ENCODE measurements at regions not wholly inside any gene's neighbourhood (a gene's known extent, or its start where the extent isn't known, plus 50 kb on each side); places are given as distances from the start of the nearest gene placed in this dataset.

DNA sequence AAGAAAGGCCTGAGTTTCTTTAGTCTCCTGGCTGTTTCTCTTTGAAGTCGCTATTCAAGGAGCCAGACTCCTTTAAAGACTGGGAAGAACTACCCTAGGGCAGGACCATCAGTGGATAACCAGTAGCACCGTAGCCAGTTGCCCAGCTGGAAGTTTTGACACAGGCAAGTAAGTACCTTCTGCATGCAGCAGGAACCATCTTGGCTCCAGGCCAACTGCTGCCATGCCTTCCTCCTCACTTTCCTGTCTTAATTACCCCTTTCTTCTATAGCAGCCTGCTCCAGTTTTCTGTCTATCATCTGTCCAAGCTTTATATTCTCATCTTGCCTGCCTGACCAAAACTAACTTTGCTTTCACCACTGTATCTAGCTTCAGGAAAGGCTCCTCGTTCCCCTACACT, 149.7 kb upstream of the SV2C start (continued):
- TF ChIP-seq CEBPZ (IDR thresholded peaks at IDR 0.05; ENCODE audit: low read depth, low read length) (no peak), EP300 (IDR thresholded peaks at IDR 0.05; ENCODE audit: borderline replicate concordance in 1 of 2, control insufficient read depth in 1 of 2, low read depth in 2 of 2, low read length in 2 of 2) (no peak), CREB1 (IDR thresholded peaks at IDR 0.05; ENCODE audit: low read depth) (no peak), ZNF592 (IDR thresholded peaks at IDR 0.05) (no peak), YBX1 (IDR thresholded peaks at IDR 0.05) (no peak)
- TF ChIP-seq, protein P1, sequence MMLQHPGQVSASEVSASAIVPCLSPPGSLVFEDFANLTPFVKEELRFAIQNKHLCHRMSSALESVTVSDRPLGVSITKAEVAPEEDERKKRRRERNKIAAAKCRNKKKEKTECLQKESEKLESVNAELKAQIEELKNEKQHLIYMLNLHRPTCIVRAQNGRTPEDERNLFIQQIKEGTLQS (IDR thresholded peaks at IDR 0.05; ENCODE audit: borderline replicate concordance, extremely low read depth, low read depth, low read length): no peak
- TF ChIP-seq, protein P2, sequence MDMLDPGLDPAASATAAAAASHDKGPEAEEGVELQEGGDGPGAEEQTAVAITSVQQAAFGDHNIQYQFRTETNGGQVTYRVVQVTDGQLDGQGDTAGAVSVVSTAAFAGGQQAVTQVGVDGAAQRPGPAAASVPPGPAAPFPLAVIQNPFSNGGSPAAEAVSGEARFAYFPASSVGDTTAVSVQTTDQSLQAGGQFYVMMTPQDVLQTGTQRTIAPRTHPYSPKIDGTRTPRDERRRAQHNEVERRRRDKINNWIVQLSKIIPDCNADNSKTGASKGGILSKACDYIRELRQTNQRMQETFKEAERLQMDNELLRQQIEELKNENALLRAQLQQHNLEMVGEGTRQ (IDR thresholded peaks at IDR 0.05; ENCODE audit: borderline replicate concordance, low read depth, low read length): no peak
